HG02571 (cell line): ENCODE measurements at regions not wholly inside any gene's neighbourhood (a gene's known extent, or its start where the extent isn't known, plus 50 kb on each side); places are given as distances from the start of the nearest gene placed in this dataset.
"Not testable (repeated sequence)": the region's sequence is repeated elsewhere in the genome, so short reads cannot be mapped to it uniquely, and the experiment has no call there.

Experiments
- ATAC-seq: cut with Tn5 transposase; IDR thresholded peaks from one replicate; pipeline ENCODE4 v1.9.1; 2021; ENCODE audit warnings: mild to moderate bottlenecking, moderate library complexity; ENCODE audit not compliant: unreplicated experiment

- ATAC-seq, result no peak
Measured at GRCh38 chr2:406876-407275, 119.0 kb upstream of the ALKAL2 start.

- no peak for ATAC-seq
Measured at GRCh38 chr2:406231-406630, 118.3 kb upstream of the ALKAL2 start.

- no peak for ATAC-seq
Measured at GRCh38 chr2:404581-404980, 116.7 kb upstream of the ALKAL2 start.

- no peak for ATAC-seq
Measured at GRCh38 chr2:403682-404081, 115.8 kb upstream of the ALKAL2 start.

GRCh38 chr2:402721-403120, 114.8 kb upstream of the ALKAL2 start:
- no peak for ATAC-seq

- ATAC-seq, result no peak
Measured at GRCh38 chr2:402206-402605, 114.3 kb upstream of the ALKAL2 start.

GRCh38 chr2:401019-401679, 113.3 kb upstream of the ALKAL2 start:
- no peak for ATAC-seq

GRCh38 chr2:397926-398325, 110.0 kb upstream of the ALKAL2 start:
- ATAC-seq, result no peak

- ATAC-seq, result no peak
Measured at GRCh38 chr2:397521-397920, 109.6 kb upstream of the ALKAL2 start.

- no peak for ATAC-seq
Measured at GRCh38 chr2:396903-397302, 109.0 kb upstream of the ALKAL2 start.

GRCh38 chr2:395886-396285, 108.0 kb upstream of the ALKAL2 start:
- no peak for ATAC-seq

GRCh38 chr2:393711-394696, 106.1 kb upstream of the ALKAL2 start:
- ATAC-seq, result no peak

- ATAC-seq, result no peak
Measured at GRCh38 chr2:392926-393280, 105.0 kb upstream of the ALKAL2 start.

- no peak for ATAC-seq
Measured at GRCh38 chr2:392181-392925, 104.5 kb upstream of the ALKAL2 start.

- ATAC-seq, result no peak
Measured at GRCh38 chr2:391696-392095, 103.8 kb upstream of the ALKAL2 start.

GRCh38 chr2:390959-391358, 103.1 kb upstream of the ALKAL2 start:
- ATAC-seq, result no peak

GRCh38 chr2:389985-390384, 102.1 kb upstream of the ALKAL2 start:
- not testable (repeated sequence) for ATAC-seq

GRCh38 chr2:388752-389151, 100.9 kb upstream of the ALKAL2 start:
- not testable (repeated sequence) for ATAC-seq

GRCh38 chr2:387980-388421, 100.1 kb upstream of the ALKAL2 start:
- ATAC-seq, result no peak

- ATAC-seq, result no peak
Measured at GRCh38 chr2:386406-387103, 98.7 kb upstream of the ALKAL2 start.

- no peak for ATAC-seq
Measured at GRCh38 chr2:385785-386184, 97.9 kb upstream of the ALKAL2 start.
